ENCODE measurements at regions not wholly inside any gene's neighbourhood (a gene's known extent, or its start where the extent isn't known, plus 50 kb on each side); places are given as distances from the start of the nearest gene placed in this dataset.
A peak's percentile ranks its signal among the peaks of the same experiment; 100 is the strongest.
"Not testable (repeated sequence)": the region's sequence is repeated elsewhere in the genome, so short reads cannot be mapped to it uniquely, and the experiment has no call there.

- no peak for DNase-seq
Observed at GRCh38 chr6:37078814-37079213, 73.4 kb downstream of the FGD2 start.

DNA sequence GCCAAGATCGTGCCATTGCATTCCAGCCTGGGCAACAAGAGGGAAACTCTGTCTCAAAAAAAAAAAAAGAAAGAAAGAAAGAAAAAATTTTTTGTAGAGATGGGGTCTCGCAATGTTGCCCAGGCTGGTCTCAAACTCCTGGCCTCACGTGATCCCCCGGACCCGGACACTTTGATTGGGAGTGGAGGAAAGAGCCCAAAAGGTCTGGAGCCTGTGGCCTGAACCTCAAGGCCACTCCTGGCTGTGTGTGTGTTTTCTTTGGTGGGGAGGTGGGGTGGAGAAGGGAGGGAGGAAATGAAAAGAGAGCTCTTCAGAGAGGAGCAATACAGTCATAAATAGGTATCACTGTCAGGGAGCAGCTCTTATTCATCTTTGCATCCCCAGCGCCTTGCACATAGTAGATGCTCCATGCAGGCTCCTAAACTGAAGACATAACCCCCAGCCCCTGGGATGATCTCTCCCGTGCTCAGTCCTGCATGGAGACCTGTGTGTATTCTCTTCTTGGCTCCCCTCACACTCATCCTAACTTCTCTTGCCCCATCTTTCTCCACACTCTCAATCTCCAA, 75.7 kb downstream of the FGD2 start:
- DNase-seq, result no peak

DNA sequence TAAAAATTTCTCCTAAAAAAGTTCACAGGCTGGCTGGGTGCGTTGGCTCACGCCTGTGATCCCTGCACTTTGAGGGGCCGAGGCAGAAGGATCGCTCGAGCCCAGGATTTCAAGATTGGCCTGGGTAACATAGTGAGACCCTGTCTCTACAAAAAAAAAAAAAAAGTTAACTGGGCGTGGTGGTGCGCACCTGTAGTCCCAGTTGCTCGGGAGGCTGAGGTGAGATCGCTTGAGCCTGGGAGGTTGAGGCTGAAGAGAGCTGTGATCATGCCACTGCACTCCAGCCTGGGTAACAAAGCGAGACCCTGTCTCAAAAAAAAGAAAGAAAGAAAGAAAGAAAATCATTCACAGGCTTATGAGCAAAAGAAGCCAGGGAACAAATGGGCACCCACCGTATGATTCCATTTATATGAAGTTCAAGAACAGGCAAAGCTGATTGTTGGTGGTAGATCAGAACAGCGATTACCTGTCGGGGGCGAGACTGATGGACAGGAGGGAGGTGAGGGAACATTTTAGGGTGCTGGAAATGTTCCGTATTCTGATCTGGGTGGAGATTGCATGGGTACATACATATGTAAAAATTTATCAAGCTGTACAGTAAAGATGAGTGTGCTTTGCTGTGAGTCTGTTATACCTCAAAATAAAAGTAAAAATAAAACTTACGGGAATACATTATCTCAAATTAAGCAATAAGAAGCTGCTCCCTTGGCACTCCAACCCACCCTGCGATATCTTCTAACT, 77.1 kb downstream of the FGD2 start:
- no peak for DNase-seq

- peak in 39 of 58 donors; percentile 8 to 64 (median 30) for DNase-seq
Observed at GRCh38 chr6:37083243-37084138, 78.0 kb downstream of the FGD2 start.

DNA sequence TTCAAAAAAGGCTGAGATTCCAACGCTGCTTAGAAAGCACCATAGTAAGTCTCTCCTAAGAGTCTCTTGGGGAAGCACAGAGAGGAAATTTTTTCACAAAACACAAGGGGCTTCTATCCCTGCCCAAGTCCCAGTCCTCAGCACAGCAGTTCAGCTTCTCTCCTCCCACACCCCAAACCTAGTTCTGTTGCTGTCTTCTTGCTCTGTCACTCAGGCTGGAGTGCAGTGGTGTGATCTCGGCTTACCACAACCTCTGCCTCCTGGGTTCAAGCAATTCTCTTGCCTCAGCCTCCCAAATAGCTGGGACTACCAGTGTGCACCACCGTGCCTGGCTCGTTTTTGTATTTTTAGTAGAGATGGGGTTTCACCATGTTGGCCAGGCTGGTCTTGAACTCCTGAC, 79.2 kb downstream of the FGD2 start:
- DNase-seq, result not testable (repeated sequence)

- DNase-seq, result no peak
Observed at GRCh38 chr6:37085198-37085597, 79.7 kb downstream of the FGD2 start.

DNA sequence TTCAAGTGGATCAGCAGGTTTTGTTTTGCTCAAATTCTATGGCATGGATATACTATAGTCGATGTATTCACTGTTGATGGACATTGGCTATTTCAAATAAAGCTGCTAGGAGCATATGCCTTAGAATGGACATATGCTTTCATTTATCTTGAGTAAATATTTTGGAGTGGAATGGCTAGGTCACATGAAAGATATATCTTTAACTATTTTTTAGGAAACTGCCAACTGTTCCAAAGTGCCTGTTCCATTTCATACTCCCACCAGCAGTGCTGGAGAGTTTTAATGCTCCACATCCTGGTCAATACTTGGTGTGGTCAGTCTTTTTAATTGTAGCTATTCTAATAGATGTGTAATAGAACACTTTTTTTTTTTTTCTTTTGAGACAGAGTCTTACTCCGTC, 81.1 kb upstream of the PIM1 start:
- DNase-seq, result no peak

- DNase-seq, result no peak
Observed at GRCh38 chr6:37089783-37090182, 80.2 kb upstream of the PIM1 start.

- DNase-seq, result not testable (repeated sequence)
Observed at GRCh38 chr6:37091104-37091503, 78.8 kb upstream of the PIM1 start.

- not testable (repeated sequence) for DNase-seq
Observed at GRCh38 chr6:37091586-37091985, 78.4 kb upstream of the PIM1 start.

- no peak for DNase-seq
Observed at GRCh38 chr6:37092923-37093727, 76.8 kb upstream of the PIM1 start.

- no peak for DNase-seq
Observed at GRCh38 chr6:37093728-37094069, 76.3 kb upstream of the PIM1 start.

DNA sequence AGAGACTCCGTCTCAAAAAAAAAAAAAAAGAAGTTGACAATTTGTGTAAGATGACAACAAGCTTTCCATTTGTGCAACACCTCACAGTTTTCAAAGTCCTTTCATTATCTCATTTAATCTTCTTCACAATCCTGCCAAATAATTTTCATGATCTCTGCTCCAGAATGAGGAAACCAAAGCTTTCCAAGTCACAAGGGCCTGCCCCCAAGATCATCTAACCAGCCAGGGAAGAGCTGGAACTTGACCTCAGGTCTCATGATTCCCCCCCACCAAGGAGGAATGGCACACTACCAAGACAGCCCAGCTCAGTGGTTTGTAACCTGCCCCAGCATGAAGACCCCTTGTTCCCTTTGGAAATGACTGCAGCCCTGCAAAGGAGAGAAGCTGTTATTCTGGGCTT, 74.0 kb upstream of the PIM1 start:
- DNase-seq, result no peak

GRCh38 chr6:37097335-37097734, 72.6 kb upstream of the PIM1 start:
- no peak for DNase-seq

GRCh38 chr6:37099442-37099841, 70.5 kb upstream of the PIM1 start:
- no peak for DNase-seq

- no peak for DNase-seq
Observed at GRCh38 chr6:37100745-37101144, 69.2 kb upstream of the PIM1 start.

DNA sequence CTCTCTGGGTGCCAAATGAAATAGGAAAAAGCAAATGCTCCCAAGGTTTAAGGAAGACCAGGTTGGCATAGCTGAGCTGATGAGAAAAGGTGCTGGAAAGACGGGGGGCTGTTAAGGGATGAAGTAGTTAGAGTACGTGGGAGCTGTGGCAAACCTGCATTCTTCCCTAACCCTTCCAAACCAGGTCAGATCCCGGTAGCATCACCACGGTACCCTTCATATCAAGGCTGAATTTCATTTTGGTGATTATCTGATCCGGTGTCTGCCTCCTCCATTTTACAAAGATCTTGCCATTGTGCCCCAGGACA, 68.0 kb upstream of the PIM1 start:
- DNase-seq, result no peak

DNA sequence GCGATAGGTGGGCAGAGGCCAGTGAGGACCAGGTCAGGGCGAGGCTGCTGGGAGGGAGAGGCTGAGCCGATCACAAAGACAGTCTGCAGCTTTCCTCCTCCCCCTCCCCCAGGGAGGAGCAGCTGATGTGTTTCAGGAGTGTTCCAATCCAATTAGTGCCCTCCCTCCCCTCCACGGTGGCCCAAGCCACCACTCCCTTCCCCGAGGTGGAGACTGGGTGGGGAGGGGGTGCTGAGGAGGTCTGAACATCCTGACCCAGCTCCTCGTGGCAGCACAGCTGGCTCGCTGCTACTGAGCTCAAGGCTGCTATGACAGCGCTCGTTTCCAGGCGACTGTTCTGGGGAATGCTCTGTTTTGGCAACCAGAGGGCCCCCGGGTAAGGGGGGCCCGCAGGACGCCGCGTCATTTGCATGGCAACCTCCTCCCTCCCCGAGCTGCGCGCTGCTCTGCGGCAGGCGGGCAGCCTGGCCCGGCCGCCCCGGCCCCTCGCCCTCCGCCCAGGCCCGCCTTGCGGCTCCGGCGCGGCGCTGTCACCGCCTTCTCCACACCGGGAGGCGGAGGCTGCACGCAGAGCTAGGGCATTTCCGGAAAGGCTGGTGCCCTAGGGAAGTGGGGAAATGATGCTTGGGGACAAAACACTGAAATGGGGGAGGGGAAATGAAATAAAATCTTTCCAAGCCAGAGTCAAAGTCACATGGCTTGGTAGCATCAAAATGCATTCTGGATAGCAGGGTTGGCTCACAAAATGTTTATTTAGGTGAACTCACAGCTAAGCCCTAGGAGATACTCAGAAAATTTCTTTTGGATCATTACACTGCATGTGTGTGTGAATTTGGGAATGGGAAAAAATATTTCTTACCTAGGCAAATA, 67.4 kb upstream of the PIM1 start:
- peak; percentile 45 to 96 (median 86) for DNase-seq

- DNase-seq, result peak in 41 of 58 donors; percentile 2 to 54 (median 21)
Observed at GRCh38 chr6:37103169-37104039, 66.5 kb upstream of the PIM1 start.

DNA sequence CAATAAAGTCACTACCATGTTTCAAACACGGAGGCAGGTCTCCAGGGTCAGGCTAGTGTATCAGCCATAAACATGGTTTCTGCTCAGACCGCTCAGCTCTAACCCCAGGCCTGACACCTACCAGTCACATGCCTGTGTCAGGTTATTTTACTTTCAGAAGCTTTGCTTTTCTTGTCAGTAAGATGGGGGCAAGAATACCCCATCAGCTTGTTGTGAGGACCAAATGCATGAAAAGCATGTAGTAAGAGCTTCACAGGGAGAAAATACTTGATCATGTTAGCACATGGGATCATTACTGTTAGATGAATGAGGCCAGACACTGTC, 65.2 kb upstream of the PIM1 start:
- no peak for DNase-seq
